HepG2 (cell line): ENCODE measurements at regions not wholly inside any gene's neighbourhood (a gene's known extent, or its start where the extent isn't known, plus 50 kb on each side); places are given as distances from the start of the nearest gene placed in this dataset.

Source experiments
- ADNP ChIP-seq: sonication (generic); formaldehyde crosslinking; IDR thresholded peaks from 2 replicates; pipeline ENCODE4 v1.4.0; 2020; ENCODE audit warnings: missing genetic modification reagents
- BRCA1 ChIP-seq: sonication (generic); formaldehyde crosslinking; IDR thresholded peaks from 2 replicates; pipeline ENCODE4 v1.4.0; 2020; ENCODE audit warnings: missing genetic modification reagents
- CTCF ChIP-seq: sonication (generic); formaldehyde crosslinking; IDR thresholded peaks from 2 replicates; pipeline ENCODE4 v1.5.0; 2020; ENCODE audit warnings: mild to moderate bottlenecking, missing genetic modification reagents, moderate library complexity
- MXI1 ChIP-seq: IDR thresholded peaks from 3 replicates; pipeline ENCODE4 v1.6.1; 2012; ENCODE audit warnings: low read depth, low read length, inconsistent platforms, borderline replicate concordance
- TCF7 ChIP-seq: sonication (generic); IDR thresholded peaks from 2 replicates; pipeline ENCODE4 v1.6.1; 2016; ENCODE audit warnings: antibody characterized with exemption, low read depth
- ZSCAN22 ChIP-seq: sonication (generic); formaldehyde crosslinking; IDR thresholded peaks from 2 replicates; pipeline ENCODE4 v1.4.0; 2020; ENCODE audit warnings: mild to moderate bottlenecking, missing genetic modification reagents
- TF ChIP-seq, protein P1 (sequence below): sonication (generic); formaldehyde crosslinking; IDR thresholded peaks from 2 replicates; pipeline ENCODE4 v1.4.0; 2020; ENCODE audit warnings: missing genetic modification reagents
- TF ChIP-seq, protein P2 (sequence below): sonication (generic); formaldehyde crosslinking; IDR thresholded peaks from 2 replicates; pipeline ENCODE4 v1.4.0; 2020; ENCODE audit warnings: missing genetic modification reagents

DNA sequence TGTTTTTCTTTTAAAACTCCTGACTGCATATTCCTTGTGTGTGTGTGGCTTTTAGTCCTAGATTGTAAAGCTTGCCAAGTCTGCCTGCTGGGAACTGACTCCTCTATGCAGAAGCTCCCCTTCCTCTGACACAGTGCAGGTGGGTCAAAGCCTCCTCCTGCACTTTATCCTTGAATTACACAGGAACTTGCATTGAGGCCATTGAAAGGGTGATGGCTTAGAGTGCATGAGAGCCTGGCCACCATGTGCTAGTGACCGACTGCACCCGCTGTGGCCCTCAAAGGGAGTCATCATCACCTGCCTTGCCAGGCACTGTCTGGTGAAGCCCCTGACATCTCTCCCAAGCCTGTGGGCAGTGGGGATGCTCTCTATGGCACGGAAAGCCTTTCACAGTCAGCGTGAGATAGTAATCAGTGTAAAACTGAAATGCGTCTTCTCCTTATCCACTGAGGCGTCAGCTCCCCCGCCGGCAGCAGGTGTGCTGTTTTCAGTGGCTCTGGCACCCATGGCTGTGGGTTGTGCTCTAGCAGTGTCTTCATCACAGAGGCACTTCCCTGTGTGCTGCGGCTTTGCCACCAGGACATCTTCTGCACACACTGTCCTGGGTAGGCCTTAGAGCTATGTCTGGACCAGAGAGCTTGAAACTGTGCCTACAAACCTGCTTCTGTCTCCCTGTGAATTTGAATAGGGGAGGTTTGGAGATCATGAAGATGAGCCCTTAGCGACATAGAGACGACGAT is 87.9 kb downstream of the THBS2 start:
- TF ChIP-seq BRCA1 (CRISPR knock-in tag) = no peak
- TF ChIP-seq, protein P1, sequence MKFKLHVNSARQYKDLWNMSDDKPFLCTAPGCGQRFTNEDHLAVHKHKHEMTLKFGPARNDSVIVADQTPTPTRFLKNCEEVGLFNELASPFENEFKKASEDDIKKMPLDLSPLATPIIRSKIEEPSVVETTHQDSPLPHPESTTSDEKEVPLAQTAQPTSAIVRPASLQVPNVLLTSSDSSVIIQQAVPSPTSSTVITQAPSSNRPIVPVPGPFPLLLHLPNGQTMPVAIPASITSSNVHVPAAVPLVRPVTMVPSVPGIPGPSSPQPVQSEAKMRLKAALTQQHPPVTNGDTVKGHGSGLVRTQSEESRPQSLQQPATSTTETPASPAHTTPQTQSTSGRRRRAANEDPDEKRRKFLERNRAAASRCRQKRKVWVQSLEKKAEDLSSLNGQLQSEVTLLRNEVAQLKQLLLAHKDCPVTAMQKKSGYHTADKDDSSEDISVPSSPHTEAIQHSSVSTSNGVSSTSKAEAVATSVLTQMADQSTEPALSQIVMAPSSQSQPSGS (CRISPR knock-in tag) = no peak
- no peak for TF ChIP-seq MXI1
- TF ChIP-seq CTCF (CRISPR knock-in tag) = no peak
- TF ChIP-seq TCF7 = no peak
- TF ChIP-seq, protein P2, sequence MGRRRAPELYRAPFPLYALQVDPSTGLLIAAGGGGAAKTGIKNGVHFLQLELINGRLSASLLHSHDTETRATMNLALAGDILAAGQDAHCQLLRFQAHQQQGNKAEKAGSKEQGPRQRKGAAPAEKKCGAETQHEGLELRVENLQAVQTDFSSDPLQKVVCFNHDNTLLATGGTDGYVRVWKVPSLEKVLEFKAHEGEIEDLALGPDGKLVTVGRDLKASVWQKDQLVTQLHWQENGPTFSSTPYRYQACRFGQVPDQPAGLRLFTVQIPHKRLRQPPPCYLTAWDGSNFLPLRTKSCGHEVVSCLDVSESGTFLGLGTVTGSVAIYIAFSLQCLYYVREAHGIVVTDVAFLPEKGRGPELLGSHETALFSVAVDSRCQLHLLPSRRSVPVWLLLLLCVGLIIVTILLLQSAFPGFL (CRISPR knock-in tag) = no peak
- no peak for TF ChIP-seq ZSCAN22 (CRISPR knock-in tag)
- no peak for TF ChIP-seq ADNP (CRISPR knock-in tag)
